GM19043 (cell line): ENCODE measurements at regions not wholly inside any gene's neighbourhood (a gene's known extent, or its start where the extent isn't known, plus 50 kb on each side); places are given as distances from the start of the nearest gene placed in this dataset.
"Not testable (repeated sequence)": the region's sequence is repeated elsewhere in the genome, so short reads cannot be mapped to it uniquely, and the experiment has no call there.

Experiments
- ATAC-seq: cut with Tn5 transposase; IDR thresholded peaks from one replicate; pipeline ENCODE4 v1.9.1; 2021; ENCODE audit warnings: low read depth; ENCODE audit not compliant: unreplicated experiment

- ATAC-seq: no peak
Observed at GRCh38 chr2:236367506-236368289, 103.5 kb upstream of the ASB18 start.

- ATAC-seq: no peak
Observed at GRCh38 chr2:236369661-236370062, 105.5 kb upstream of the ASB18 start.

GRCh38 chr2:236370847-236371409 lies 106.7 kb upstream of the ASB18 start:
- ATAC-seq: no peak

- ATAC-seq: no peak
Observed at GRCh38 chr2:236375973-236376476, 111.8 kb upstream of the ASB18 start.

GRCh38 chr2:236376566-236377244 lies 112.5 kb upstream of the ASB18 start:
- no peak for ATAC-seq

- no peak for ATAC-seq
Observed at GRCh38 chr2:236380051-236380612, 115.9 kb upstream of the ASB18 start.

- not testable (repeated sequence) for ATAC-seq
Observed at GRCh38 chr2:236381253-236381652, 117.0 kb upstream of the ASB18 start.

GRCh38 chr2:236389284-236390216 lies 125.3 kb upstream of the ASB18 start:
- not testable (repeated sequence) for ATAC-seq

GRCh38 chr2:236393101-236393500 lies 128.9 kb upstream of the ASB18 start:
- ATAC-seq: no peak

- no peak for ATAC-seq
Observed at GRCh38 chr2:236393581-236393980, 129.4 kb upstream of the ASB18 start.

GRCh38 chr2:236394571-236394970 lies 130.4 kb upstream of the ASB18 start:
- ATAC-seq: no peak

GRCh38 chr2:236395067-236395466 lies 130.9 kb upstream of the ASB18 start:
- ATAC-seq: no peak

- no peak for ATAC-seq
Observed at GRCh38 chr2:236396818-236397350, 132.7 kb upstream of the ASB18 start.

- ATAC-seq: no peak
Observed at GRCh38 chr2:236397681-236398080, 133.5 kb upstream of the ASB18 start.

- no peak for ATAC-seq
Observed at GRCh38 chr2:236399409-236399808, 135.2 kb upstream of the ASB18 start.

GRCh38 chr2:236400046-236400574 lies 135.9 kb upstream of the ASB18 start:
- no peak for ATAC-seq

- ATAC-seq: no peak
Observed at GRCh38 chr2:236400594-236401360, 136.6 kb upstream of the ASB18 start.

- no peak for ATAC-seq
Observed at GRCh38 chr2:236402033-236402790, 138.0 kb upstream of the ASB18 start.
